ENCODE measurements at regions not wholly inside any gene's neighbourhood (a gene's known extent, or its start where the extent isn't known, plus 50 kb on each side); places are given as distances from the start of the nearest gene placed in this dataset.

DNA sequence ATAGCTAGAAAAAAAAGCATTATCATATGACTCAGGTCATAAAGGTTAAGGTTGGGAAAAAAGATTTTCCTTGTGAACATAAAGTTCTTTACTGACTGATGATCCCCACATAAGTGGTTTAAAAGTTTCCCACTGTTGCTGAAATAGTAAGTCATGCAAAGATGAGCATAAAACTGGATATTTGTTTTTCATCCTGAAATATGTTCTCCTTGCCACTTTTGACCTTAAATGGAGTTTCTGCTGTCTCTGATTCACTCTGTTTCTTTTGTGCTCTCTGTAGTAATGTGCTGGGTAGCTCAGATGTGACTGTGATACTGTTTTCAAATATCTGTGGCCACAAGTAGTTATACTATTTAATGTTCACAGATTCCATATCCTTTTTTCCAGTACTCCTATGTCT is 162.5 kb upstream of the GAS1 start:
- TF ChIP-seq, protein P1, sequence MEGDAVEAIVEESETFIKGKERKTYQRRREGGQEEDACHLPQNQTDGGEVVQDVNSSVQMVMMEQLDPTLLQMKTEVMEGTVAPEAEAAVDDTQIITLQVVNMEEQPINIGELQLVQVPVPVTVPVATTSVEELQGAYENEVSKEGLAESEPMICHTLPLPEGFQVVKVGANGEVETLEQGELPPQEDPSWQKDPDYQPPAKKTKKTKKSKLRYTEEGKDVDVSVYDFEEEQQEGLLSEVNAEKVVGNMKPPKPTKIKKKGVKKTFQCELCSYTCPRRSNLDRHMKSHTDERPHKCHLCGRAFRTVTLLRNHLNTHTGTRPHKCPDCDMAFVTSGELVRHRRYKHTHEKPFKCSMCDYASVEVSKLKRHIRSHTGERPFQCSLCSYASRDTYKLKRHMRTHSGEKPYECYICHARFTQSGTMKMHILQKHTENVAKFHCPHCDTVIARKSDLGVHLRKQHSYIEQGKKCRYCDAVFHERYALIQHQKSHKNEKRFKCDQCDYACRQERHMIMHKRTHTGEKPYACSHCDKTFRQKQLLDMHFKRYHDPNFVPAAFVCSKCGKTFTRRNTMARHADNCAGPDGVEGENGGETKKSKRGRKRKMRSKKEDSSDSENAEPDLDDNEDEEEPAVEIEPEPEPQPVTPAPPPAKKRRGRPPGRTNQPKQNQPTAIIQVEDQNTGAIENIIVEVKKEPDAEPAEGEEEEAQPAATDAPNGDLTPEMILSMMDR (IDR thresholded peaks at IDR 0.05; ENCODE audit: poor library complexity) = no peak
- TF ChIP-seq EZH2 (IDR thresholded peaks at IDR 0.05; ENCODE audit: borderline replicate concordance) (no peak), EZH2phosphoT487 (IDR thresholded peaks at IDR 0.05; ENCODE audit: low read depth, severe bottlenecking, unreplicated experiment) (no peak)
